Ascending aorta (tissue), 2 donors: ENCODE measurements at regions not wholly inside any gene's neighbourhood (a gene's known extent, or its start where the extent isn't known, plus 50 kb on each side); places are given as distances from the start of the nearest gene placed in this dataset.

Experiments used
- DNase-seq, 2 donors: peaks; one replicate each; pipeline ENCODE4 v3.0.0-alpha.2; 2019; ENCODE audit warnings: low spot score in 2 of 2
- H3K27ac ChIP-seq, 2 donors: fragments of 200-600 bp; sonication (generic); one replicate each; pipeline ENCODE4 v1.5.1; 2016 to 2017; ENCODE audit warnings: mild to moderate bottlenecking in 1 of 2
- H3K27me3 ChIP-seq: fragments of 200-600 bp; sonication (generic); one replicate; pipeline ENCODE4 v1.5.1; 2017
- H3K36me3 ChIP-seq, 2 donors: fragments of 200-600 bp; sonication (generic); one replicate each; pipeline ENCODE4 v1.5.1; 2016
- H3K4me1 ChIP-seq, 2 donors: fragments of 200-600 bp; sonication (generic); one replicate each; pipeline ENCODE4 v1.5.1; 2016 to 2017; ENCODE audit warnings: mild to moderate bottlenecking in 1 of 2
- H3K4me3 ChIP-seq, 2 donors: fragments of 200-600 bp; sonication (generic); one replicate each; pipeline ENCODE4 v1.5.1; 2016 to 2017; ENCODE audit warnings: mild to moderate bottlenecking in 1 of 2
- H3K9me3 ChIP-seq, 2 donors: fragments of 200-600 bp; sonication (generic); one replicate each; pipeline ENCODE4 v1.5.1; 2016
- CTCF ChIP-seq, 3 experiments: fragments of 200-600 bp in 2 of 3; fragments of 450-650 bp in 1 of 3; sonication (generic) in 2 of 3; IDR thresholded peaks; one replicate each; pipeline ENCODE4 v1.5.1; 2016 to 2019; ENCODE audit warnings: antibody characterized with exemption in 3 of 3, mild to moderate bottlenecking in 1 of 3, moderate library complexity in 1 of 3
- intact Hi-C: fragments of 100-400 bp; cut with DNase I; formaldehyde crosslinking; loops from one replicate; pipeline ENCODE4 v1.15.1; 2023

GRCh38 chr5:155838394-155838793 is 488.6 kb upstream of the SGCD start:
- DNase-seq, result no peak
- Histone ChIP-seq H3K27me3 (no peaks in the 10 kb centered on the region), H3K27ac (no peak overlapping the region), H3K9me3 (no peaks in the 10 kb centered on the region), H3K4me3 (no peak overlapping the region), H3K36me3 (no peaks in the 10 kb centered on the region), H3K4me1 (no peaks in the 10 kb centered on the region)
- intact Hi-C loops, result no loop called here
- no peak for TF ChIP-seq CTCF (IDR thresholded peaks at IDR 0.05)

GRCh38 chr5:155839251-155840037 is 487.5 kb upstream of the SGCD start:
- H3K4me3 ChIP-seq, result no peak overlapping the region
- H3K27me3 ChIP-seq, result no peaks in the 10 kb centered on the region
- no peaks in the 10 kb centered on the region for H3K9me3 ChIP-seq
- no peaks in the 10 kb centered on the region for H3K4me1 ChIP-seq
- no peak for TF ChIP-seq CTCF (IDR thresholded peaks at IDR 0.05)
- H3K27ac ChIP-seq, result no peak overlapping the region
- H3K36me3 ChIP-seq, result no peaks in the 10 kb centered on the region
- intact Hi-C loops, result no loop called here
- DNase-seq, result no peak

- Histone ChIP-seq H3K4me3 (no peak overlapping the region), H3K27ac (no peak overlapping the region), H3K4me1 (no peaks in the 10 kb centered on the region), H3K36me3 (no peaks in the 10 kb centered on the region), H3K9me3 (no peaks in the 10 kb centered on the region), H3K27me3 (no peaks in the 10 kb centered on the region)
- intact Hi-C loops, result no loop called here
- no peak for DNase-seq
- TF ChIP-seq CTCF (IDR thresholded peaks at IDR 0.05), result no peak
Observed at GRCh38 chr5:155844542-155844941, 482.4 kb upstream of the SGCD start.

- Histone ChIP-seq H3K27ac (no peak overlapping the region), H3K27me3 (no peaks in the 10 kb centered on the region), H3K9me3 (no peaks in the 10 kb centered on the region), H3K4me1 (no peaks in the 10 kb centered on the region), H3K4me3 (no peak overlapping the region), H3K36me3 (no peaks in the 10 kb centered on the region)
- DNase-seq, result no peak
- intact Hi-C loops, result no loop called here
- no peak for TF ChIP-seq CTCF (IDR thresholded peaks at IDR 0.05)
Observed at GRCh38 chr5:155850370-155850769, 476.6 kb upstream of the SGCD start.

GRCh38 chr5:155866971-155867370 is 460.0 kb upstream of the SGCD start:
- H3K9me3 ChIP-seq, result no peaks in the 10 kb centered on the region
- TF ChIP-seq CTCF (IDR thresholded peaks at IDR 0.05), result no peak
- H3K4me1 ChIP-seq, result no peaks in the 10 kb centered on the region
- intact Hi-C loops, result no loop called here
- DNase-seq, result no peak
- H3K4me3 ChIP-seq, result no peak overlapping the region
- no peaks in the 10 kb centered on the region for H3K36me3 ChIP-seq
- no peaks in the 10 kb centered on the region for H3K27me3 ChIP-seq
- no peak overlapping the region for H3K27ac ChIP-seq
